Dedifferentiated amniotic fluid mesenchymal stem cell (primary cell): ENCODE measurements at regions not wholly inside any gene's neighbourhood (a gene's known extent, or its start where the extent isn't known, plus 50 kb on each side); places are given as distances from the start of the nearest gene placed in this dataset.
A peak's percentile ranks its signal among the peaks of the same experiment; 100 is the strongest.

Experiments
- DNase-seq: peaks from one replicate; pipeline ENCODE4 v3.0.0-alpha.2; 2016; ENCODE audit errors: extremely low spot score

- DNase-seq, result no peak
Observed at GRCh38 chr18:55120896-55121295, 161.6 kb upstream of the CCDC68 start.

GRCh38 chr18:55119434-55119833 is 160.2 kb upstream of the CCDC68 start:
- DNase-seq, result no peak

GRCh38 chr18:55119016-55119415 is 159.8 kb upstream of the CCDC68 start:
- DNase-seq, result no peak

- peak; percentile 16 for DNase-seq
Observed at GRCh38 chr18:55116863-55117262, 157.6 kb upstream of the CCDC68 start.

- DNase-seq, result no peak
Observed at GRCh38 chr18:55115606-55116005, 156.3 kb upstream of the CCDC68 start.

- DNase-seq, result peak; percentile 31
Observed at GRCh38 chr18:55114876-55115275, 155.6 kb upstream of the CCDC68 start.

- no peak for DNase-seq
Observed at GRCh38 chr18:55113800-55114199, 154.5 kb upstream of the CCDC68 start.

- DNase-seq, result no peak
Observed at GRCh38 chr18:55111271-55111670, 152.0 kb upstream of the CCDC68 start.

- no peak for DNase-seq
Observed at GRCh38 chr18:55110436-55110835, 151.2 kb upstream of the CCDC68 start.

GRCh38 chr18:55109818-55110414 is 150.7 kb upstream of the CCDC68 start:
- no peak for DNase-seq

GRCh38 chr18:55106906-55107305 is 147.6 kb upstream of the CCDC68 start:
- no peak for DNase-seq

- no peak for DNase-seq
Observed at GRCh38 chr18:55106466-55106865, 147.2 kb upstream of the CCDC68 start.

- no peak for DNase-seq
Observed at GRCh38 chr18:55105873-55106272, 146.6 kb upstream of the CCDC68 start.

- no peak for DNase-seq
Observed at GRCh38 chr18:55102958-55103456, 143.7 kb upstream of the CCDC68 start.

GRCh38 chr18:55102501-55102900 is 143.2 kb upstream of the CCDC68 start:
- DNase-seq, result peak; percentile 22

- DNase-seq, result no peak
Observed at GRCh38 chr18:55101458-55101824, 142.2 kb upstream of the CCDC68 start.

- DNase-seq, result peak; percentile 20
Observed at GRCh38 chr18:55100817-55101457, 141.7 kb upstream of the CCDC68 start.

GRCh38 chr18:55097456-55098170 is 138.4 kb upstream of the CCDC68 start:
- no peak for DNase-seq

- DNase-seq, result peak; percentile 81
Observed at GRCh38 chr18:55096263-55096951, 137.1 kb upstream of the CCDC68 start.

GRCh38 chr18:55095584-55095983 is 136.3 kb upstream of the CCDC68 start:
- no peak for DNase-seq

GRCh38 chr18:55093808-55094207 is 134.5 kb upstream of the CCDC68 start:
- DNase-seq, result no peak

- no peak for DNase-seq
Observed at GRCh38 chr18:55093295-55093694, 134.0 kb upstream of the CCDC68 start.
